ENCODE measurements at regions not wholly inside any gene's neighbourhood (a gene's known extent, or its start where the extent isn't known, plus 50 kb on each side); places are given as distances from the start of the nearest gene placed in this dataset.

DNA sequence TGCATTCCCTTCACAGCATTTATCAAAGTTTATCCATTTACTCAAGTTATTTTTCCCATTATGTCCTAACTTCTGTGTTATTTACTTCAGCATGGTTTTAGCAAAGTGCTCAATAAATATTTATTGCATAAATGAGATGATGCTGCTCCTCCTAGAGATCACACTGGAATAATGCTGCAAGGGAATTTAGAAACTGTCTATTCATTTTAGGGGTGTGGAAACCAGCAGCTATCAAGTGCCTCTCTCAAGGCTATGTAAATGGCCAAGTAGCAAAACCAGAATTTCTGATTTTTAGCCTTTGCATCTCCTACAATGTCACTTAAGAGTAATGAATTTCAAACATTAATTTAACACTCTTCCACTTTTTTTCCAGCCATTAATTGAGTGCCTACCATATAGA is 316.2 kb downstream of the COL12A1 start:
- TF ChIP-seq, protein P1, sequence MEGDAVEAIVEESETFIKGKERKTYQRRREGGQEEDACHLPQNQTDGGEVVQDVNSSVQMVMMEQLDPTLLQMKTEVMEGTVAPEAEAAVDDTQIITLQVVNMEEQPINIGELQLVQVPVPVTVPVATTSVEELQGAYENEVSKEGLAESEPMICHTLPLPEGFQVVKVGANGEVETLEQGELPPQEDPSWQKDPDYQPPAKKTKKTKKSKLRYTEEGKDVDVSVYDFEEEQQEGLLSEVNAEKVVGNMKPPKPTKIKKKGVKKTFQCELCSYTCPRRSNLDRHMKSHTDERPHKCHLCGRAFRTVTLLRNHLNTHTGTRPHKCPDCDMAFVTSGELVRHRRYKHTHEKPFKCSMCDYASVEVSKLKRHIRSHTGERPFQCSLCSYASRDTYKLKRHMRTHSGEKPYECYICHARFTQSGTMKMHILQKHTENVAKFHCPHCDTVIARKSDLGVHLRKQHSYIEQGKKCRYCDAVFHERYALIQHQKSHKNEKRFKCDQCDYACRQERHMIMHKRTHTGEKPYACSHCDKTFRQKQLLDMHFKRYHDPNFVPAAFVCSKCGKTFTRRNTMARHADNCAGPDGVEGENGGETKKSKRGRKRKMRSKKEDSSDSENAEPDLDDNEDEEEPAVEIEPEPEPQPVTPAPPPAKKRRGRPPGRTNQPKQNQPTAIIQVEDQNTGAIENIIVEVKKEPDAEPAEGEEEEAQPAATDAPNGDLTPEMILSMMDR (IDR thresholded peaks at IDR 0.05), result no peak
- TF ChIP-seq POLR2A (IDR thresholded peaks at IDR 0.05) (no peak), POLR2AphosphoS5 (IDR thresholded peaks at IDR 0.05) (no peak)
